ENCODE measurements at regions not wholly inside any gene's neighbourhood (a gene's known extent, or its start where the extent isn't known, plus 50 kb on each side); places are given as distances from the start of the nearest gene placed in this dataset.

- Histone ChIP-seq H3K4me2 (no peak overlapping the region), H3K27ac (no peak overlapping the region), H3K27me3 (no peaks in the 10 kb centered on the region), H3K4me3 (no peak overlapping the region), H4K20me1 (ENCODE audit: insufficient read depth, poor library complexity, severe bottlenecking) (no peaks in the 10 kb centered on the region), H3K9me3 (ENCODE audit: low read depth) (no peaks in the 10 kb centered on the region), H3K4me1 (ENCODE audit: insufficient read depth) (peaks cover 4% of the 10 kb centered on the region), H2AFZ (no peak overlapping the region), H3K9me2 (replicated peaks; ENCODE audit: insufficient read depth) (no peaks in the 10 kb centered on the region), H3K36me3 (replicated peaks; ENCODE audit: insufficient read depth, low read depth) (no peaks in the 10 kb centered on the region), H3K79me2 (no peaks in the 10 kb centered on the region)
- 66% methylated on average over 6 of the region's 6 CpGs for WGBS (ENCODE audit: low lambda C conversion rate, missing lambda C conversion rate)
- TF ChIP-seq CTCF (IDR thresholded peaks at IDR 0.05; ENCODE audit: poor library complexity) (no peak), EZH2 (IDR thresholded peaks at IDR 0.05; ENCODE audit: borderline replicate concordance) (no peak), EZH2phosphoT487 (IDR thresholded peaks at IDR 0.05; ENCODE audit: low read depth, severe bottlenecking, unreplicated experiment) (no peak)
- DNase-seq (ENCODE audit: low spot score) = no peak
Observed at GRCh38 chr12:114302606-114303315, 103.2 kb downstream of the TBX5 start.

- no peak overlapping the region for H2AFZ ChIP-seq
Observed at GRCh38 chr12:114302117-114302516, 103.8 kb downstream of the TBX5 start.

GRCh38 chr12:114294303-114294685 is 111.7 kb downstream of the TBX5 start:
- no peaks in the 10 kb centered on the region for H3K36me3 ChIP-seq (replicated peaks; ENCODE audit: insufficient read depth, low read depth)
- no peak overlapping the region for H3K4me3 ChIP-seq
- no peak overlapping the region for H2AFZ ChIP-seq
- H3K9me3 ChIP-seq (ENCODE audit: low read depth) = no peaks in the 10 kb centered on the region
- no peak for DNase-seq (ENCODE audit: low spot score)
- no peak overlapping the region for H3K4me2 ChIP-seq
- H3K9me2 ChIP-seq (replicated peaks; ENCODE audit: insufficient read depth) = no peaks in the 10 kb centered on the region
- WGBS (ENCODE audit: low lambda C conversion rate, missing lambda C conversion rate) = 88% methylated on average over 3 of the region's 3 CpGs
- no peaks in the 10 kb centered on the region for H3K79me2 ChIP-seq
- no peak for TF ChIP-seq CTCF (IDR thresholded peaks at IDR 0.05; ENCODE audit: poor library complexity)
- no peak for TF ChIP-seq EZH2 (IDR thresholded peaks at IDR 0.05; ENCODE audit: borderline replicate concordance)
- TF ChIP-seq EZH2phosphoT487 (IDR thresholded peaks at IDR 0.05; ENCODE audit: low read depth, severe bottlenecking, unreplicated experiment) = no peak
- H3K4me1 ChIP-seq (ENCODE audit: insufficient read depth) = no peaks in the 10 kb centered on the region
- H3K27me3 ChIP-seq = no peaks in the 10 kb centered on the region
- no peaks in the 10 kb centered on the region for H4K20me1 ChIP-seq (ENCODE audit: insufficient read depth, poor library complexity, severe bottlenecking)
- H3K27ac ChIP-seq = no peak overlapping the region

More at GRCh38 chr12:114302117-114302516, 103.8 kb downstream of the TBX5 start:
- no peak overlapping the region for H3K4me2 ChIP-seq
- no peaks in the 10 kb centered on the region for H3K36me3 ChIP-seq (replicated peaks; ENCODE audit: insufficient read depth, low read depth)
- H3K4me1 ChIP-seq (ENCODE audit: insufficient read depth) = peaks cover 4% of the 10 kb centered on the region
- no peak overlapping the region for H3K4me3 ChIP-seq
- DNase-seq (ENCODE audit: low spot score) = no peak
- no peaks in the 10 kb centered on the region for H3K79me2 ChIP-seq
- no peaks in the 10 kb centered on the region for H3K27me3 ChIP-seq
- no peaks in the 10 kb centered on the region for H4K20me1 ChIP-seq (ENCODE audit: insufficient read depth, poor library complexity, severe bottlenecking)
- H3K9me3 ChIP-seq (ENCODE audit: low read depth) = no peaks in the 10 kb centered on the region
- no peaks in the 10 kb centered on the region for H3K9me2 ChIP-seq (replicated peaks; ENCODE audit: insufficient read depth)
- no peak for TF ChIP-seq EZH2 (IDR thresholded peaks at IDR 0.05; ENCODE audit: borderline replicate concordance)
- TF ChIP-seq CTCF (IDR thresholded peaks at IDR 0.05; ENCODE audit: poor library complexity) = no peak
- TF ChIP-seq EZH2phosphoT487 (IDR thresholded peaks at IDR 0.05; ENCODE audit: low read depth, severe bottlenecking, unreplicated experiment) = no peak
- H3K27ac ChIP-seq = no peak overlapping the region
- 37% methylated on average over 8 of the region's 8 CpGs for WGBS (ENCODE audit: low lambda C conversion rate, missing lambda C conversion rate)

Measured in hepatocyte (in vitro differentiated cells).